ENCODE measurements at regions not wholly inside any gene's neighbourhood (a gene's known extent, or its start where the extent isn't known, plus 50 kb on each side); places are given as distances from the start of the nearest gene placed in this dataset.

- Mint-ChIP-seq H3K27me3 (no peaks in the 10 kb centered on the region), H3K4me1 (no peaks in the 10 kb centered on the region), H3K9me3 (no peaks in the 10 kb centered on the region), H3K27ac (no peak overlapping the region), H3K36me3 (ENCODE audit: low read depth) (no peaks in the 10 kb centered on the region), H3K4me3 (no peak overlapping the region)
- DNase-seq: no peak
- CTCF ChIA-PET: no interaction called here
- POLR2A ChIA-PET: no interaction called here
- intact Hi-C loops (cut with micrococcal nuclease): no loop called here
- no peak for ATAC-seq (ENCODE audit: low read depth)
- TF ChIP-seq CTCF (IDR thresholded peaks at IDR 0.05): no peak
Measured at GRCh38 chr5:97729938-97730337, 546.9 kb upstream of the RIOK2 start.

GRCh38 chr5:97735209-97735608 is 552.2 kb upstream of the RIOK2 start:
- no peaks in the 10 kb centered on the region for H3K9me3 Mint-ChIP-seq

GRCh38 chr5:97737608-97738007 is 554.6 kb upstream of the RIOK2 start:
- DNase-seq (no peak), ATAC-seq (ENCODE audit: low read depth) (no peak)
- ChIA-PET POLR2A (no interaction called here), CTCF (no interaction called here)
- no peaks in the 10 kb centered on the region for H3K36me3 Mint-ChIP-seq (ENCODE audit: low read depth)
- H3K9me3 Mint-ChIP-seq: no peaks in the 10 kb centered on the region
- intact Hi-C loops (cut with micrococcal nuclease): no loop called here
- H3K4me3 Mint-ChIP-seq: no peak overlapping the region
- no peak for TF ChIP-seq CTCF (IDR thresholded peaks at IDR 0.05)
- H3K27me3 Mint-ChIP-seq: no peaks in the 10 kb centered on the region
- no peak overlapping the region for H3K27ac Mint-ChIP-seq
- no peaks in the 10 kb centered on the region for H3K4me1 Mint-ChIP-seq

More at GRCh38 chr5:97735209-97735608, 552.2 kb upstream of the RIOK2 start:
- no peaks in the 10 kb centered on the region for H3K27me3 Mint-ChIP-seq
- POLR2A ChIA-PET: no interaction called here
- H3K27ac Mint-ChIP-seq: no peak overlapping the region
- DNase-seq: no peak
- ATAC-seq (ENCODE audit: low read depth): no peak
- no peak overlapping the region for H3K4me3 Mint-ChIP-seq
- no peaks in the 10 kb centered on the region for H3K4me1 Mint-ChIP-seq
- no peaks in the 10 kb centered on the region for H3K36me3 Mint-ChIP-seq (ENCODE audit: low read depth)
- intact Hi-C loops (cut with micrococcal nuclease): no loop called here
- no peak for TF ChIP-seq CTCF (IDR thresholded peaks at IDR 0.05)
- CTCF ChIA-PET: no interaction called here

- ATAC-seq (ENCODE audit: low read depth) (no peak), DNase-seq (no peak)
- intact Hi-C loops (cut with micrococcal nuclease): no loop called here
- Mint-ChIP-seq H3K4me3 (no peak overlapping the region), H3K4me1 (no peaks in the 10 kb centered on the region), H3K9me3 (peaks cover 4% of the 10 kb centered on the region), H3K27me3 (no peaks in the 10 kb centered on the region), H3K36me3 (ENCODE audit: low read depth) (no peaks in the 10 kb centered on the region), H3K27ac (no peak overlapping the region)
- POLR2A ChIA-PET: no interaction called here
- no peak for TF ChIP-seq CTCF (IDR thresholded peaks at IDR 0.05)
- CTCF ChIA-PET: no interaction called here
Measured at GRCh38 chr5:97745817-97746216, 562.8 kb upstream of the RIOK2 start.

- H3K4me3 Mint-ChIP-seq: no peak overlapping the region
- H3K27me3 Mint-ChIP-seq: no peaks in the 10 kb centered on the region
- POLR2A ChIA-PET: no interaction called here
- no peaks in the 10 kb centered on the region for H3K36me3 Mint-ChIP-seq (ENCODE audit: low read depth)
- intact Hi-C loops (cut with micrococcal nuclease): no loop called here
- no peak for TF ChIP-seq CTCF (IDR thresholded peaks at IDR 0.05)
- peaks cover 3% of the 10 kb centered on the region for H3K9me3 Mint-ChIP-seq
- ATAC-seq (ENCODE audit: low read depth) (no peak), DNase-seq (no peak)
- CTCF ChIA-PET: no interaction called here
- no peak overlapping the region for H3K27ac Mint-ChIP-seq
- no peaks in the 10 kb centered on the region for H3K4me1 Mint-ChIP-seq
Measured at GRCh38 chr5:97750576-97750975, 567.5 kb upstream of the RIOK2 start.

Data from activated B cell treated with CpG ODN at 0.5 μM for 24 hours (primary cell).